ENCODE measurements at regions not wholly inside any gene's neighbourhood (a gene's known extent, or its start where the extent isn't known, plus 50 kb on each side); places are given as distances from the start of the nearest gene placed in this dataset.
A peak's percentile ranks its signal among the peaks of the same experiment; 100 is the strongest.

DNA sequence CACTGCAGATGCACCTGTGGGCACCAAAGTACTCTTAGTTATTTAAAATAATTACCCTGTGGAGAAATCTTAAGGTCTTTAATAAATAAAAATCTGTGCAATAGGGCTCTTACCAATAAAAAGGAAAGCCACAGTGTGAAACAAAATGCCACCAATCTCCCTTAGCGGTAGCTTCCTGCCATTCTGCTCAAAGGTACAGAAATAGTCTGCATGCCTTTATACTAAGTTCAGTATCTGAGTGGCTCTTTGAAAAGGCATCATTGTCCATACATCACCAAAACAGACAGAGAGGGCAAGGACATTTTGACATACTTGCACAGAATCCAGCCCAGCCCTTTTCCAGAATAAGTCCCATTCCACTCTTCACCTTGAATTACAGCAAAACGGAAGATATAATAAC lies 161.0 kb downstream of the KLF12 start:
- intact Hi-C loops (cut with DNase I, micrococcal nuclease) = no loop called here
- POLR2A ChIA-PET = interaction anchor here (1.6 kb wide), 1 partner anchor 13 kb away, joined by 5 read pairs; no protein-coding TSS in a partner anchor
- peaks cover 4% of the 10 kb centered on the region for H3K36me3 ChIP-seq (ENCODE audit: insufficient read depth, low read length)

DNA sequence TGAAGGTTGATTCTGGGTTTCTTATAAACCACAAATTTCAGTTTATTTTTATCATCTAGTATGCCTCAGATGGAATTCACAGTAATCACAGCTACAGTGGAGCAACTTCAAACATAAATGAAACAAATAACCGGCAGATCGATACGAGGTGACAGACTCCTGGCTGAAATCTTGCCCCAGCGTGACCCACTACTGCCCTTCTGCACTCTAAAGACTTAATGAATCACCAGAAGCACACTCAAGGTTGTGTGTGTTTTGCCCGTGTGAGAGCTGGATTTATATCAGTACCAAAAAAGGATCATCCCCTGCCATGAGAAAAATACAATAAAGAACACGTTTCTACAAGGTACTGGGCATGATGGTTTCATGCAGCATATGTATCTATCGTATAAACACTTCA lies 161.7 kb downstream of the KLF12 start:
- Mint-ChIP-seq H3K36me3 (ENCODE audit: low read depth) (peaks cover 37% of the 10 kb centered on the region), H3K4me3 (no peak overlapping the region), H3K9me3 (peaks cover 7% of the 10 kb centered on the region), H3K27ac (no peak overlapping the region), H3K27me3 (no peaks in the 10 kb centered on the region), H3K4me1 (ENCODE audit: low read depth) (peaks cover 83% of the 10 kb centered on the region)
- H3K4me3 ChIP-seq (ENCODE audit: low read length) = no peak overlapping the region
- no peak overlapping the region for H3K27ac ChIP-seq (ENCODE audit: low read depth in 1 of 2, low read length in 2 of 2)
- DNase-seq (no peak), ATAC-seq (ENCODE audit: poor library complexity) (no peak)
- POLR2A ChIA-PET = interaction anchor here (1.6 kb wide), 1 partner anchor 13 kb away, joined by 5 read pairs; no protein-coding TSS in a partner anchor
- CTCF ChIA-PET = interaction anchor here (1.2 kb wide), 1 partner anchor 12 kb away, joined by 3 read pairs; no protein-coding TSS in a partner anchor
- H3K27me3 ChIP-seq (ENCODE audit: control insufficient read depth in 1 of 2, insufficient read depth in 2 of 2, low read length in 2 of 2) = no peaks in the 10 kb centered on the region
- intact Hi-C loops (cut with DNase I, micrococcal nuclease) = no loop called here
- TF ChIP-seq, protein P1, sequence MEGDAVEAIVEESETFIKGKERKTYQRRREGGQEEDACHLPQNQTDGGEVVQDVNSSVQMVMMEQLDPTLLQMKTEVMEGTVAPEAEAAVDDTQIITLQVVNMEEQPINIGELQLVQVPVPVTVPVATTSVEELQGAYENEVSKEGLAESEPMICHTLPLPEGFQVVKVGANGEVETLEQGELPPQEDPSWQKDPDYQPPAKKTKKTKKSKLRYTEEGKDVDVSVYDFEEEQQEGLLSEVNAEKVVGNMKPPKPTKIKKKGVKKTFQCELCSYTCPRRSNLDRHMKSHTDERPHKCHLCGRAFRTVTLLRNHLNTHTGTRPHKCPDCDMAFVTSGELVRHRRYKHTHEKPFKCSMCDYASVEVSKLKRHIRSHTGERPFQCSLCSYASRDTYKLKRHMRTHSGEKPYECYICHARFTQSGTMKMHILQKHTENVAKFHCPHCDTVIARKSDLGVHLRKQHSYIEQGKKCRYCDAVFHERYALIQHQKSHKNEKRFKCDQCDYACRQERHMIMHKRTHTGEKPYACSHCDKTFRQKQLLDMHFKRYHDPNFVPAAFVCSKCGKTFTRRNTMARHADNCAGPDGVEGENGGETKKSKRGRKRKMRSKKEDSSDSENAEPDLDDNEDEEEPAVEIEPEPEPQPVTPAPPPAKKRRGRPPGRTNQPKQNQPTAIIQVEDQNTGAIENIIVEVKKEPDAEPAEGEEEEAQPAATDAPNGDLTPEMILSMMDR (IDR thresholded peaks at IDR 0.05) = no peak
- peaks cover 6% of the 10 kb centered on the region for H3K4me1 ChIP-seq (ENCODE audit: insufficient read depth, low read length)
- H3K9me3 ChIP-seq (ENCODE audit: control insufficient read depth in 1 of 2, insufficient read depth in 1 of 2, low read length in 2 of 2) = no peaks in the 10 kb centered on the region
- H3K36me3 ChIP-seq (ENCODE audit: insufficient read depth, low read length) = peaks cover 6% of the 10 kb centered on the region

More for the DNA sequence above, 161.0 kb downstream of the KLF12 start:
- DNase-seq = peak in 1 of 14 experiments; percentile 27
- TF ChIP-seq, protein P1 (IDR thresholded peaks at IDR 0.05) = no peak
- Mint-ChIP-seq H3K27ac (no peak overlapping the region), H3K27me3 (no peaks in the 10 kb centered on the region), H3K4me1 (ENCODE audit: low read depth) (peaks cover 83% of the 10 kb centered on the region), H3K4me3 (no peak overlapping the region), H3K36me3 (ENCODE audit: low read depth) (peaks cover 37% of the 10 kb centered on the region), H3K9me3 (peaks cover 7% of the 10 kb centered on the region)
- CTCF ChIA-PET = interaction anchor here (1.2 kb wide), 1 partner anchor 11 kb away, joined by 3 read pairs; no protein-coding TSS in a partner anchor
- H3K4me1 ChIP-seq (ENCODE audit: insufficient read depth, low read length) = peaks cover 6% of the 10 kb centered on the region
- H3K27me3 ChIP-seq (ENCODE audit: control insufficient read depth in 1 of 2, insufficient read depth in 2 of 2, low read length in 2 of 2) = no peaks in the 10 kb centered on the region
- no peak overlapping the region for H3K27ac ChIP-seq (ENCODE audit: low read depth in 1 of 2, low read length in 2 of 2)
- no peak for ATAC-seq (ENCODE audit: poor library complexity)
- H3K9me3 ChIP-seq (ENCODE audit: control insufficient read depth in 1 of 2, insufficient read depth in 1 of 2, low read length in 2 of 2) = no peaks in the 10 kb centered on the region
- H3K4me3 ChIP-seq (ENCODE audit: low read length) = no peak overlapping the region

DNA sequence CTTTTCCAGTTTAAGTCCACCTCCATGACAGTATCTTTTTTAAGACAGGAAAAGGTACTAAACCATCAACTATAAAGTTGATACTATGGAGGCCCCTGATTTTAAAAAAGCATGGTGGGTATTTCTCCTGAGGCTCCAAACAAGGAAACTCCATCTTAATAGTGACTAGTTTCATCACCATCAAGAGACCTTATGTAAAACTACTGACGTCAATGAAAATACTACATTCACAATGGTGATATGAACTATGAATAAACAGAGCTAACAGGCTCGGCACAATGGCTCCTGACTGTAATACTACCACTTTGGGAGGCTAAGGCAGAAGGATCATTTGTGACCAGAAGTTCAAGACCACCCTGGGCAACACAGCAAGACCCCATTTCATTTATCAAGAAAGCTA lies 162.7 kb downstream of the KLF12 start:
- POLR2A ChIA-PET = no interaction called here

More for the DNA sequence above, 162.7 kb downstream of the KLF12 start:
- intact Hi-C loops (cut with DNase I, micrococcal nuclease) = no loop called here
- Mint-ChIP-seq H3K4me3 (no peak overlapping the region), H3K9me3 (peaks cover 7% of the 10 kb centered on the region), H3K27me3 (no peaks in the 10 kb centered on the region), H3K36me3 (ENCODE audit: low read depth) (peaks cover 39% of the 10 kb centered on the region), H3K27ac (no peak overlapping the region), H3K4me1 (ENCODE audit: low read depth) (peaks cover 88% of the 10 kb centered on the region)
- ATAC-seq (ENCODE audit: poor library complexity) (no peak), DNase-seq (no peak)
- Histone ChIP-seq H3K27me3 (ENCODE audit: control insufficient read depth in 1 of 2, insufficient read depth in 2 of 2, low read length in 2 of 2) (no peaks in the 10 kb centered on the region), H3K9me3 (ENCODE audit: control insufficient read depth in 1 of 2, insufficient read depth in 1 of 2, low read length in 2 of 2) (no peaks in the 10 kb centered on the region), H3K27ac (ENCODE audit: low read depth in 1 of 2, low read length in 2 of 2) (no peak overlapping the region), H3K36me3 (ENCODE audit: insufficient read depth, low read length) (peaks cover 13% of the 10 kb centered on the region), H3K4me1 (ENCODE audit: insufficient read depth, low read length) (peaks cover 6% of the 10 kb centered on the region), H3K4me3 (ENCODE audit: low read length) (no peak overlapping the region)
- TF ChIP-seq, protein P1 (IDR thresholded peaks at IDR 0.05) = no peak
- CTCF ChIA-PET = no interaction called here
